Tibial nerve (tissue), 4 donors: ENCODE measurements at regions not wholly inside any gene's neighbourhood (a gene's known extent, or its start where the extent isn't known, plus 50 kb on each side); places are given as distances from the start of the nearest gene placed in this dataset.

Experiments
- EP300 ChIP-seq, 2 donors: sonication (generic); formaldehyde crosslinking; IDR thresholded peaks; one replicate each; pipeline ENCODE4 v1.6.1; 2017; ENCODE audit warnings: antibody characterized with exemption in 2 of 2, mild to moderate bottlenecking in 1 of 2
- TF ChIP-seq, protein P1 (sequence below), 5 experiments: fragments of 200-600 bp in 3 of 5; fragments of 450-650 bp in 2 of 5; sonication (generic) in 3 of 5; IDR thresholded peaks; one replicate each; pipeline ENCODE4 v1.5.1; 2016 to 2019; ENCODE audit warnings: antibody characterized with exemption in 5 of 5, mild to moderate bottlenecking in 3 of 5, moderate library complexity in 2 of 5

- TF ChIP-seq, protein P1, sequence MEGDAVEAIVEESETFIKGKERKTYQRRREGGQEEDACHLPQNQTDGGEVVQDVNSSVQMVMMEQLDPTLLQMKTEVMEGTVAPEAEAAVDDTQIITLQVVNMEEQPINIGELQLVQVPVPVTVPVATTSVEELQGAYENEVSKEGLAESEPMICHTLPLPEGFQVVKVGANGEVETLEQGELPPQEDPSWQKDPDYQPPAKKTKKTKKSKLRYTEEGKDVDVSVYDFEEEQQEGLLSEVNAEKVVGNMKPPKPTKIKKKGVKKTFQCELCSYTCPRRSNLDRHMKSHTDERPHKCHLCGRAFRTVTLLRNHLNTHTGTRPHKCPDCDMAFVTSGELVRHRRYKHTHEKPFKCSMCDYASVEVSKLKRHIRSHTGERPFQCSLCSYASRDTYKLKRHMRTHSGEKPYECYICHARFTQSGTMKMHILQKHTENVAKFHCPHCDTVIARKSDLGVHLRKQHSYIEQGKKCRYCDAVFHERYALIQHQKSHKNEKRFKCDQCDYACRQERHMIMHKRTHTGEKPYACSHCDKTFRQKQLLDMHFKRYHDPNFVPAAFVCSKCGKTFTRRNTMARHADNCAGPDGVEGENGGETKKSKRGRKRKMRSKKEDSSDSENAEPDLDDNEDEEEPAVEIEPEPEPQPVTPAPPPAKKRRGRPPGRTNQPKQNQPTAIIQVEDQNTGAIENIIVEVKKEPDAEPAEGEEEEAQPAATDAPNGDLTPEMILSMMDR (IDR thresholded peaks at IDR 0.05), result no peak
- TF ChIP-seq EP300 (IDR thresholded peaks at IDR 0.05), result no peak
Observed at GRCh38 chr3:182731764-182732163, 61.5 kb upstream of the ATP11B start.
